H9 (cell line): ENCODE measurements at regions not wholly inside any gene's neighbourhood (a gene's known extent, or its start where the extent isn't known, plus 50 kb on each side); places are given as distances from the start of the nearest gene placed in this dataset.
"Not testable (repeated sequence)": the region's sequence is repeated elsewhere in the genome, so short reads cannot be mapped to it uniquely, and the experiment has no call there.

Source experiments
- DNase-seq: peaks from one replicate; pipeline ENCODE4 v3.0.0-alpha.2; 2017
- H2AFZ ChIP-seq: one replicate; pipeline ENCODE4 v1.6.1; 2013; ENCODE audit warnings: mild to moderate bottlenecking, low read length, control low read depth, moderate library complexity
- H2AK5ac ChIP-seq: 2 replicates; pipeline ENCODE4 v1.6.1; 2013; ENCODE audit warnings: low read length, control low read depth, mixed read lengths; ENCODE audit not compliant: insufficient read length
- H2BK120ac ChIP-seq: one replicate; pipeline ENCODE4 v1.6.1; 2013; ENCODE audit warnings: low read depth, mild to moderate bottlenecking, low read length, control low read depth, inconsistent platforms; ENCODE audit not compliant: poor library complexity, severe bottlenecking
- H2BK12ac ChIP-seq: 2 replicates; pipeline ENCODE4 v1.6.1; 2013; ENCODE audit warnings: low read length, control low read depth, mixed read lengths, low read depth; ENCODE audit not compliant: insufficient read length
- H2BK15ac ChIP-seq: 2 replicates; pipeline ENCODE4 v1.6.1; 2013; ENCODE audit warnings: low read depth, low read length, control low read depth
- H2BK20ac ChIP-seq: one replicate; pipeline ENCODE4 v1.6.1; 2013; ENCODE audit warnings: low read depth, mild to moderate bottlenecking, low read length, control low read depth, inconsistent platforms; ENCODE audit not compliant: poor library complexity, severe bottlenecking
- H2BK5ac ChIP-seq: 2 replicates; pipeline ENCODE4 v1.6.1; 2013; ENCODE audit warnings: low read length, control low read depth, mixed read lengths; ENCODE audit not compliant: insufficient read length
- H3K14ac ChIP-seq: 2 replicates; pipeline ENCODE4 v1.6.1; 2013; ENCODE audit warnings: low read length, control low read depth; ENCODE audit not compliant: insufficient read depth
- H3K18ac ChIP-seq: 2 replicates; pipeline ENCODE4 v1.6.1; 2013; ENCODE audit warnings: low read depth, mild to moderate bottlenecking, mixed read lengths, low read length, control low read depth; ENCODE audit not compliant: insufficient read length
- H3K23ac ChIP-seq: 2 replicates; pipeline ENCODE4 v1.6.1; 2013; ENCODE audit warnings: low read length, control low read depth, mixed read lengths, low read depth; ENCODE audit not compliant: insufficient read length
- H3K23me2 ChIP-seq: 2 replicates; pipeline ENCODE4 v1.6.1; 2013; ENCODE audit warnings: low read depth, mild to moderate bottlenecking, mixed read lengths, low read length, control low read depth; ENCODE audit not compliant: insufficient read length, poor library complexity, severe bottlenecking
- H3K27ac ChIP-seq: 2 replicates; pipeline ENCODE4 v1.5.1; 2013; ENCODE audit warnings: low read length, control low read depth, mixed read lengths, low read depth; ENCODE audit not compliant: insufficient read length
- H3K27me3 ChIP-seq: 2 replicates; pipeline ENCODE4 v1.6.1; 2013; ENCODE audit warnings: low read length, control low read depth, inconsistent platforms; ENCODE audit not compliant: insufficient read depth
- H3K4ac ChIP-seq: 2 replicates; pipeline ENCODE4 v1.6.1; 2013; ENCODE audit warnings: low read depth, mild to moderate bottlenecking, control low read depth, inconsistent platforms, low read length, moderate library complexity
- H3K4me1 ChIP-seq: 2 replicates; pipeline ENCODE4 v1.6.1; 2013; ENCODE audit warnings: low read length, control low read depth, inconsistent platforms; ENCODE audit not compliant: insufficient read depth
- H3K4me2 ChIP-seq: 2 replicates; pipeline ENCODE4 v1.6.1; 2013; ENCODE audit warnings: low read length, control low read depth, mixed read lengths; ENCODE audit not compliant: insufficient read length, insufficient read depth
- H3K56ac ChIP-seq: 2 replicates; pipeline ENCODE4 v1.6.1; 2013; ENCODE audit warnings: low read depth, mild to moderate bottlenecking, mixed read lengths, low read length, control low read depth; ENCODE audit not compliant: insufficient read length
- H3K79me1 ChIP-seq: 2 replicates; pipeline ENCODE4 v1.6.1; 2013; ENCODE audit warnings: low read depth, mild to moderate bottlenecking, moderate library complexity, low read length, control low read depth, inconsistent platforms; ENCODE audit not compliant: insufficient read depth, poor library complexity, severe bottlenecking
- H3K79me2 ChIP-seq: 2 replicates; pipeline ENCODE4 v1.6.1; 2013; ENCODE audit warnings: low read length, control low read depth, inconsistent platforms; ENCODE audit not compliant: insufficient read depth
- H3K9ac ChIP-seq: 2 replicates; pipeline ENCODE4 v1.6.1; 2013; ENCODE audit warnings: low read length, control low read depth, mixed read lengths; ENCODE audit not compliant: insufficient read length; ENCODE audit errors: extremely low read depth
- H3K9me3 ChIP-seq: one replicate; pipeline ENCODE4 v1.6.1; 2013; ENCODE audit warnings: low read depth, low read length, inconsistent platforms; ENCODE audit not compliant: control insufficient read depth
- H3T11ph ChIP-seq: one replicate; pipeline ENCODE4 v1.6.1; 2013; ENCODE audit warnings: mild to moderate bottlenecking, low read length, control low read depth, inconsistent platforms
- H4K20me1 ChIP-seq: one replicate; pipeline ENCODE4 v1.6.1; 2013; ENCODE audit not compliant: control insufficient read depth, insufficient read length, insufficient read depth
- H4K5ac ChIP-seq: 2 replicates; pipeline ENCODE4 v1.6.1; 2013; ENCODE audit warnings: low read depth, mild to moderate bottlenecking, mixed read lengths, low read length, control low read depth; ENCODE audit not compliant: insufficient read length
- H4K8ac ChIP-seq: replicated peaks from 2 replicates; pipeline ENCODE4 v1.6.1; 2013; ENCODE audit warnings: low read length, control low read depth, mixed read lengths, low read depth; ENCODE audit not compliant: insufficient read length
- H4K91ac ChIP-seq: 2 replicates; pipeline ENCODE4 v1.6.1; 2013; ENCODE audit warnings: low read depth, mild to moderate bottlenecking, moderate library complexity, mixed read lengths, low read length, control low read depth; ENCODE audit not compliant: insufficient read length
- H3K27ac Mint-ChIP-seq, 3 experiments: 2 replicates in 2 of 3; 3 replicates in 1 of 3; pipeline ENCODE4 v1.8.0; 2020 to 2021; ENCODE audit warnings: mixed read lengths in 3 of 3, mild to moderate bottlenecking in 1 of 3, moderate library complexity in 1 of 3
- H3K27me3 Mint-ChIP-seq: 2 replicates; pipeline ENCODE4 v1.8.0; 2021; ENCODE audit warnings: low read depth, mild to moderate bottlenecking, moderate library complexity, mixed read lengths
- H3K36me3 Mint-ChIP-seq, 3 experiments: 2 replicates in 2 of 3; 3 replicates in 1 of 3; pipeline ENCODE4 v1.8.0; 2020 to 2021; ENCODE audit warnings: low read depth in 3 of 3, mixed read lengths in 3 of 3; ENCODE audit not compliant: insufficient read depth in 1 of 3
- H3K4me1 Mint-ChIP-seq, 2 experiments: 2 replicates each; pipeline ENCODE4 v1.8.0; 2020; ENCODE audit warnings: mixed read lengths in 2 of 2
- H3K4me3 Mint-ChIP-seq, 2 experiments: 2 replicates in 1 of 2; 3 replicates in 1 of 2; pipeline ENCODE4 v1.8.0; 2020 to 2021; ENCODE audit warnings: mild to moderate bottlenecking in 2 of 2, mixed read lengths in 2 of 2, moderate library complexity in 1 of 2
- H3K9me3 Mint-ChIP-seq, 2 experiments: 2 replicates in 1 of 2; 3 replicates in 1 of 2; pipeline ENCODE4 v1.8.0; 2020; ENCODE audit warnings: mild to moderate bottlenecking in 2 of 2, mixed read lengths in 2 of 2, moderate library complexity in 1 of 2
- WGBS: extraction: QIAGEN DNeasy Blood & Tissue Kit; methylation state at CpG from one replicate; pipeline ENCODE4 v1.1.7; 2013; ENCODE audit warnings: missing lambda C conversion rate, low lambda C conversion rate, mixed read lengths; ENCODE audit not compliant: insufficient read length; ENCODE audit errors: extremely low coverage; 5-methylcytosine and 5-hydroxymethylcytosine counted together

GRCh38 chr1:145164360-145164759 lies 68.6 kb downstream of the FAM72D start:
- not testable (repeated sequence) for H3K14ac ChIP-seq, H3K9me3 Mint-ChIP-seq, H3K23ac ChIP-seq, H3K79me2 ChIP-seq, H2AFZ ChIP-seq, H3K27me3 ChIP-seq, H2BK12ac ChIP-seq, H3K4me1 Mint-ChIP-seq, H3K4me2 ChIP-seq, H3K27ac Mint-ChIP-seq, H3K27ac ChIP-seq, H2AK5ac ChIP-seq, H4K5ac ChIP-seq, H3K4me3 Mint-ChIP-seq, H2BK120ac ChIP-seq, H2BK20ac ChIP-seq, H4K20me1 ChIP-seq, H3K23me2 ChIP-seq, DNase-seq, H3K79me1 ChIP-seq, H3K36me3 Mint-ChIP-seq, H3K9me3 ChIP-seq, H3K27me3 Mint-ChIP-seq, H3K56ac ChIP-seq, H3K4ac ChIP-seq, H3T11ph ChIP-seq, H2BK15ac ChIP-seq, H2BK5ac ChIP-seq, H4K91ac ChIP-seq, H3K4me1 ChIP-seq, H4K8ac ChIP-seq, H3K9ac ChIP-seq, H3K18ac ChIP-seq
- no CpG with 5 or more reads among the region's 3 CpGs for WGBS
